Stimulated activated naive CD8-positive, alpha-beta T cell treated with anti-CD3 and anti-CD28 coated beads, Interleukin-15, amount 100 ng/mL, for 72 hours (primary cell): ENCODE measurements at regions not wholly inside any gene's neighbourhood (a gene's known extent, or its start where the extent isn't known, plus 50 kb on each side); places are given as distances from the start of the nearest gene placed in this dataset.

ENCODE experiments used
- ATAC-seq: fragments of 150-1000 bp; cut with Tn5 transposase; 2 replicates; pipeline ENCODE4 v1.10.0; 2021; ENCODE audit warnings: mild to moderate bottlenecking, moderate library complexity
- DNase-seq, 2 donors: peaks; one replicate each; pipeline ENCODE4 v3.0.0; 2021 to 2022
- H3K27ac Mint-ChIP-seq, 2 donors: one replicate each; pipeline ENCODE4 v1.8.0; 2022; ENCODE audit warnings: mild to moderate bottlenecking in 2 of 2, mixed read lengths in 2 of 2, moderate library complexity in 2 of 2
- H3K27me3 Mint-ChIP-seq: one replicate; pipeline ENCODE4 v1.8.0; 2022; ENCODE audit warnings: mixed read lengths
- H3K4me1 Mint-ChIP-seq: one replicate; pipeline ENCODE4 v1.8.0; 2022; ENCODE audit warnings: mild to moderate bottlenecking, mixed read lengths
- H3K4me3 Mint-ChIP-seq, 2 donors: one replicate each; pipeline ENCODE4 v1.8.0; 2022; ENCODE audit warnings: mild to moderate bottlenecking in 2 of 2, mixed read lengths in 2 of 2, moderate library complexity in 1 of 2
- H3K9me3 Mint-ChIP-seq, 2 donors: one replicate each; pipeline ENCODE4 v1.8.0; 2022; ENCODE audit warnings: mixed read lengths in 2 of 2

DNA sequence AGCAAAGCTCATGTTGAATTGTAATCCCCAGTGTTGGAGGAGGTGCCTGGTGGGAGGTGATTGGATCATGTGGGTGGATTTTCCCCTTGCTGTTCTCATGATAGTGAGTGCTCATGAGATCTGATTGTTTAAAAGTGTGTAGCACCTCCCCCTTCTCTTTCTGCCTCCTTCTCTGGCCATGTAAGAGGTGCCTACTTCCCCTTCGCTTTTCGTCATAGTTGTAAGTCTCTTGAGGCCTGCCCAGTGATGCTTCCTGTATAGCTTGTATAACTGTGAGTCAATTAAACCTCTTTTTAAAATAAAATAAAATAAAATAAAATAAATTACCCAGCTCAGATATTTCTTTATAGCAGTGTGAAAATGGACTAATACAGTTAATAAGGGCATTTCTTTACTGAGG lies 1025.7 kb downstream of the PLA2G4A start:
- no peak for DNase-seq
- ATAC-seq = no peak
- H3K4me1 Mint-ChIP-seq = no peaks in the 10 kb centered on the region
- no peak overlapping the region for H3K4me3 Mint-ChIP-seq
- no peak overlapping the region for H3K27ac Mint-ChIP-seq
- H3K27me3 Mint-ChIP-seq = no peaks in the 10 kb centered on the region
- H3K9me3 Mint-ChIP-seq = peaks cover 17 to 22% of the 10 kb centered on the region in 2 donors

DNA sequence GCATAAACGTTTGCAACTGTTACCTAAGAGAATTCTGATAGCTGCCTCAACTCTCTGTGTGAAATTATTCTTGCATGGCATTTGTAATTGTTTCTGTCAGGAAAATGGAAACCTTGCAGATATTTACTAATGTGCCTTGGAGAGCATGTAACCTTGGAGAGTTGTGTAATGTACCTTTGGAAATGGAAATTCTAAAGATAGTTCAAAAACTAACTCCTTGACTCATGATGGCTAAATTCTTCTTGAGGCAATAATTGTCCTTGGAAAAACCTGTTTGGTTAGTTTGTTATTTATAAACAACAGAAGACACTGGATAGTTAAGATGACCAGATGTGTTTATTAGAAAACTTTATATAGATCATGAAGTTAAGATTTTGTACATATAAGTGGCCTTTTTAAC lies 1033.8 kb downstream of the PLA2G4A start:
- no peak for ATAC-seq
- Mint-ChIP-seq H3K4me1 (no peaks in the 10 kb centered on the region), H3K27ac (no peak overlapping the region), H3K9me3 (peaks cover 0 to 7% of the 10 kb centered on the region in 2 donors), H3K4me3 (no peak overlapping the region), H3K27me3 (no peaks in the 10 kb centered on the region)
- DNase-seq = no peak

DNA sequence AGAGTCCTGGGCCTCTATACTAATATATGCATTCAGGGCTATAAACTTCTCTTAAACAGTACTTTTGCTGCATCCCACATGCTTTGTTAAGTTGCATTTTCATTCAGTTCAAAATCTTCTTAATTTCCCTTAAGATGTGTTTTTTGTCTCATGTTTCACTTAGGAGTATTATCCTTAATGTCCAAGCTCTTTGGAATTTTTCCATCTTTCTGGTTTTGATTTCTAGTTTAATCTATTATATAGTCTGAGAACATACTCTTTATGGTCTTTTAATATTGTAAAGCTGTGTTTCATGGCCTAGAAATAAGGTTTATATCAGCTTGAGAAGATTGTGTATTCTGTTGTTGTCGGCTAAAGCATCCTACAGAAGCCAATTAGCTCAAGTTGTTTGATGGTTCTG lies 1041.8 kb downstream of the PLA2G4A start:
- peaks cover 0 to 6% of the 10 kb centered on the region in 2 donors for H3K9me3 Mint-ChIP-seq
- ATAC-seq (no peak), DNase-seq (no peak)
- H3K27ac Mint-ChIP-seq = no peak overlapping the region
- H3K4me3 Mint-ChIP-seq = no peak overlapping the region
- H3K27me3 Mint-ChIP-seq = no peaks in the 10 kb centered on the region
- no peaks in the 10 kb centered on the region for H3K4me1 Mint-ChIP-seq

DNA sequence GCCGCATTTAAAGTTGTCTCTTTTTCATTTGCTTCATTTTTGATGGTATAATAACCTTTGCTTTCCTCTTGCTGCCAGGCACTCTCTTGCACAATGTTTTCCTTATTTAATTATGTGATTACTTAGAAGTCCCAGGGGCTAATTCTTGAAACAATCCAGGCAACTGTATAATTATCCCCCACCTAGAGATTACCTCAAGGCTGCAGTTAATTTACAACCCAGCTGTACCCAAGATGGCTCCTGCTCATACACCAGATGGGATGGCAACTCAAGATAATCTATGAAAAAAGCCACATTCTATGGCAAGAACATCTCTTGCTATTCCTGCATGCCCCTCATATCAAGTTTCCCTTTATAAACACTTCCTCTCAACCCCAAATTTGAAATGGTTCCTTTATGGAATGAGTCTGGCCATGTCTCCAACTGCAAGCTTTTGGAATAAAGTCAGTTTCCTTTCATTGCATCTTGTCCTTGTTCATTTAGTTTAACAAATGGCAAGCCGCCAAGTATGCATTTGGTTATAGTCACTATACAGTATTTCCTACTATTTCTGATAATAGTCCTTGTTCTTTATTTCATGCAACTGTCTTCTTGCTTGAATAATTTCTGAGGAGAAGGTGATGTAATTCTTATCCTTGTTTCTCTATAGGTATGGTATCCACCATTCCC lies 1042.6 kb downstream of the PLA2G4A start:
- Mint-ChIP-seq H3K4me3 (no peak overlapping the region), H3K9me3 (peaks cover 0 to 9% of the 10 kb centered on the region in 2 donors), H3K4me1 (no peaks in the 10 kb centered on the region), H3K27ac (no peak overlapping the region), H3K27me3 (no peaks in the 10 kb centered on the region)
- no peak for DNase-seq
- no peak for ATAC-seq

DNA sequence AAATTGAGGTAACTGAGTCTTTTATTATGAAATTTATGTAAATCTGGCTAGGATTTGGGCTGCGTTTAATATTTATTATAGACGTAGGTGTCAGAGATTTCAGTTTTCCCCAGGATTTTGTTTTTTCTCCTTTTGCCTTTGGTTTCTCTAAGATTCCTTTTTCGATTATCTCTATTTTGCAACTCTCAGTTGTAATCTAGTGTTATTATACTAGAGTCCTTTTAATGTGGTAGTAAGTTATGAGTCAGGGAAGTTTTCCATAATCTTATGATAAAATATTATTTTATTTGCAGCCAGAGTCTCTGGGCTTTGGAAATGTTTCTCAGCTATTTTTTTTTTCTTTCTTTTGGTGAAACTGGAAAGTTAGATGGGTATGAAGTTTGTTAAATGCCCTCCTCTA lies 1043.8 kb downstream of the PLA2G4A start:
- Mint-ChIP-seq H3K4me1 (no peaks in the 10 kb centered on the region), H3K27ac (no peak overlapping the region), H3K4me3 (no peak overlapping the region), H3K9me3 (peaks cover 0 to 16% of the 10 kb centered on the region in 2 donors), H3K27me3 (no peaks in the 10 kb centered on the region)
- ATAC-seq (no peak), DNase-seq (no peak)

DNA sequence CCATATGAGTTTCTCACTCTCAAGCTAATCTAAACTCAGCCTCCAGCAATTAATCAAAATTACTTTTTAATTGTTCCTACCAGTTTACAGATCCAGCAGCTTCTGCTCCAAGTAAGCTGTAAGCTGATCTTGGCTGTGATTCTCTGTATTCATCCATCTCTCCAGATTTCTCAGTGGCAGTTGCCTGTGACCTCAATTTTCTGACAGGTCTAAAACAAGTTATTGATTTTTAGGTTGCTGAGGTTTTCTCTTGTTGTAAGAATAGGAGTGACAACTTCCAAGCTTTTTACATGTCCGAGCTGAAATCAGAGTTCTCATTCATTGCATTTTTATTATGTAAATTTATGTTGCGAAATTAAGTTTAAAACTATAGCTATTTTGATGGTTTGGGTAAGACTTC lies 1044.4 kb downstream of the PLA2G4A start:
- Mint-ChIP-seq H3K9me3 (peaks cover 0 to 16% of the 10 kb centered on the region in 2 donors), H3K4me3 (no peak overlapping the region)

DNA sequence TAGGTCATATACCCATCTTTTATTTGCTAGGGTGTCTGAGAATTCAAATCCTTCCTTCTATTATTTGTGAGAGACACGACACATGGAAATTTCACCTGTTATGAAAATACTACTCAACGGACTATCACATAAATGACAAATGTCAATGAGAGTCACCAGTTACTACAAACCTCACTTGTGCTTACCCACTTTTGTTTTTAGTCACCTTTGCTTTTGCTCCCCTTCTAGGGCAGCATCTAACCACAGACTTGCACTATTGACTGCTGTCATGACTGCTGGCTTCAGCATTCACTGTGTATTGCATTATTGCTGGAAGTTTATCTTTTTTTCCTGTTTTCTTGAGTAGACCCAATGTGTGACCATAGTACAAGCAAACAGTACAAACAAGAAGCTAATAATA lies 1048.0 kb downstream of the PLA2G4A start:
- Mint-ChIP-seq H3K27ac (no peak overlapping the region), H3K9me3 (peaks cover 0 to 16% of the 10 kb centered on the region in 2 donors), H3K4me3 (no peak overlapping the region), H3K4me1 (no peaks in the 10 kb centered on the region), H3K27me3 (no peaks in the 10 kb centered on the region)
- ATAC-seq (no peak), DNase-seq (no peak)

More for the DNA sequence above, 1044.4 kb downstream of the PLA2G4A start:
- no peak overlapping the region for H3K27ac Mint-ChIP-seq
- no peaks in the 10 kb centered on the region for H3K4me1 Mint-ChIP-seq
- ATAC-seq (no peak), DNase-seq (no peak)
- H3K27me3 Mint-ChIP-seq = no peaks in the 10 kb centered on the region

DNA sequence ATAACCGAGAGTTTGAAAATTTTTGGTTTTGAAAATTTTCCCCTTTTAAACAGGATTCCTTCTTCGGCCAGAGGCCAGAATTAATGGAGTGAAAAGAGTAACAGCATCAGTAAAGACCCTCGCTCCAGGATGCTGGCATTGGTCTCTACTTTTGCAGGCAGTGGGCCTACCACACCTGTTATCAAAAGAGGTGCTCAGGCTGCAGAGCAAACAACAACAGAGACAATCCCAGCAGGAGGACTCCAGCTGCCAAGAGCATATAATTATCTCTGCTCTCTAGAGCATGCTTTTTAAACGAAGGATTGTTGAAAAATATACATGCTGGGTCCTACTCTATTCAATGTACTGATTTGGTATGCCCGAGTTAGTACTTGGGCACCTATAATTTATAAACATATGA lies 1048.5 kb downstream of the PLA2G4A start:
- no peak for ATAC-seq
- no peaks in the 10 kb centered on the region for H3K4me1 Mint-ChIP-seq
- H3K9me3 Mint-ChIP-seq = peaks cover 0 to 16% of the 10 kb centered on the region in 2 donors
- no peak for DNase-seq
- H3K27me3 Mint-ChIP-seq = no peaks in the 10 kb centered on the region
- no peak overlapping the region for H3K4me3 Mint-ChIP-seq
- no peak overlapping the region for H3K27ac Mint-ChIP-seq

DNA sequence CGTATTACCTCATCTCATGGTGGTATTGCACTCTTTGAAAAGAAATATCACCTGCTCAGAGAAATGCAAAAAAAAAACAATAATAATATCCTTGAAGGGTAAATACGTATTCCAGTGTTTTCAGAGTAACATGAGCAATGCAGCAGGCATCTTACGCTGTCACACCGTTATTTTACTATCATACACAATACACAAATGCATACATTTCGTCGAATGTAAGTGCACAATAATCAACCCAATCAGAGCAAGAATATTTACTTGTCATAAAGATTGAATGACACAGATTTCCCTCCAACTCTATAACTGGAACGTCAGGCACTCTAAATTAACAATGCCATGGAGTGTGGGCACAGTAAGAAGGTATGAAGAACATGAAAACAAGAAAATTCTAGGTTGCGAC lies 1050.1 kb downstream of the PLA2G4A start:
- no peak for DNase-seq
- H3K4me3 Mint-ChIP-seq = no peak overlapping the region

DNA sequence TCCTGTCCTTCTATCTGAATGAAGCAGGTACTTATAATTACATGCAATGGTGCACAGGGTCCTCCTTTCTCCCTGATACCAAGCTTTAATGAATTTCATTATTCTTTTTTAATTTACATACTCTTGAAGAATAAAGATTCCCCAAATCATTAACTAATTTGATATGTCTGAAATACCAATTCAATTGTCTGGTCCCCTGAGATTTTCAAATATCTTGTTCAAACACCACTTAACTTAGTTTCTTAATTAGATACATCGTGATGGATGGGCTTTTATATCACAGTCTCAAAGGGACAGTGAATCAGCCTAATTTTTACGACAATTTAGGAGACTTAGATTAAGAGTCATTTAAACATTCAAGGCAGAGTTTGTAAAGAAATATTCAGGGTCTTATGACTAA lies 1054.6 kb downstream of the PLA2G4A start:
- DNase-seq = no peak

More for the DNA sequence above, 1050.1 kb downstream of the PLA2G4A start:
- Mint-ChIP-seq H3K27me3 (no peaks in the 10 kb centered on the region), H3K27ac (no peak overlapping the region), H3K9me3 (peaks cover 0 to 16% of the 10 kb centered on the region in 2 donors), H3K4me1 (no peaks in the 10 kb centered on the region)
- ATAC-seq = no peak

DNA sequence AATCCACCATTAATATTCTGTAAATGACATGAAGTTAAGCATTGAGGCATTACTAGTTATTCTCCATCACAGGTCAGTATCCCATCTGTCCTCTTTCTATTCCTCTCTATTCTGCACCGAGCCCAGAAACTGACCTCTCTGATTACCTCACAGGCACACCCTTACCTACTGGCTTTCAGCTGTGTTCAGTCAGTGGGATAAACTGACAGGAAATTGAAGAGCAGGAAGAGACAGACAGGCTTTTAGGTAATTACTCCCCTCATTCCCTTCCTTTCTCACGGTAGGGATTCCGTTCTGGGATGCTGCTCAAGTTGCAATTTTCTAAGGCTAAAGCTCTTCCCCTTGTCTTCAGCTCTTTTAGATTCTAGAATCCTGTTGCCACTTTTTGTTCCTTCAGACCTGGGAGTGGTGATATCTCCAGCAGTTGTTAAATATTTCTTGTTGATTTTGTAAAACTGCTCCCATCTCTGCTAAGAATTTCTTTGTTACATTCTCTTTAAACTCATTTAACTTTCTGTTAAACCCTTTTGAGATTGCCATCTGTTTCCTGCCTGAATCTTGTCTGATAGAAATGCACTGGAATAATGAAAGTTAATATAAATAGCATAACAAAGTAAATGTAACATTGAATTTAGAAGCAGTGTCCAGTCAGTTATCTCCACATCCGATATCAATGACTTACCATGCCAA lies 1063.4 kb downstream of the PLA2G4A start:
- Mint-ChIP-seq H3K27me3 (no peaks in the 10 kb centered on the region), H3K4me1 (no peaks in the 10 kb centered on the region), H3K9me3 (peaks cover 5 to 12% of the 10 kb centered on the region in 2 donors), H3K27ac (no peak overlapping the region), H3K4me3 (no peak overlapping the region)
- ATAC-seq (no peak), DNase-seq (no peak)

More for the DNA sequence above, 1054.6 kb downstream of the PLA2G4A start:
- Mint-ChIP-seq H3K27ac (no peak overlapping the region), H3K9me3 (no peaks in the 10 kb centered on the region), H3K4me3 (no peak overlapping the region), H3K4me1 (no peaks in the 10 kb centered on the region), H3K27me3 (no peaks in the 10 kb centered on the region)
- ATAC-seq = no peak

DNA sequence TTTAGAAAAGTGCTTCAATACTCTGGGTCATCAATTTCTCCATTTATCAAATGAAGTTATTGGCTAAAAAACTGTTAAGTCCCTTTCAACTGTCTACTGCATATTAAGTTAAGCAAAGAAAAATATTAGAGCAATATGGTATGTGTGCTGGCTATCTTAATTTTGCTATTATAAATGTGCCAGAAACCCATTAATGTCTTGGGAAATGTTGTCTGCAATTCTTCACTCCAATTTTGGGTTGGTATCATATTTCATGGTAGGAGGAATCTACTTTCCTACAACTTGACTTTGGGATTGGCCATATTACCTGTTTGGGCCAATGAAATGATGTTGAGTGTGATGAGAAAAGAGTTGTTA lies 1063.9 kb downstream of the PLA2G4A start:
- no peaks in the 10 kb centered on the region for H3K4me1 Mint-ChIP-seq
- peaks cover 5 to 12% of the 10 kb centered on the region in 2 donors for H3K9me3 Mint-ChIP-seq
- no peak for ATAC-seq
- H3K27me3 Mint-ChIP-seq = no peaks in the 10 kb centered on the region
- no peak overlapping the region for H3K4me3 Mint-ChIP-seq
- no peak overlapping the region for H3K27ac Mint-ChIP-seq
- no peak for DNase-seq

DNA sequence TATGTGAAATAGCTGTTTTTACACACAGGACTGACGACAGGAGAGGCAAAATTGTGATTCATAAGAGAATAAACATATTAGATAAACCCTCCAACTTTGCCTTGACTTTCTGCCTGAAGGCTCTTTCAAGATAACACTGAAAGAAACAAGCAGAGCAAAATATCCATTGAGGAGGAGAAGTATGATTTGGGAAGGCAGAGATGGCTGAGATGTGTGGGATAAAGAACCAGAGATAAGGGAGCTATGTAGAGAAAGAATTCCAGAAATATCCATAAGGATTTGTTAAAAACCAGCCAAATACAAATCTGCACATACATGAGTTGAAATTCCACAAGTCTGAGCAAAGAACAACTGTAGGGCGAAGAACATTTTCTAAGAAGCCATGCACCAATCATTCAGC lies 1064.7 kb downstream of the PLA2G4A start:
- H3K9me3 Mint-ChIP-seq = peaks cover 5 to 12% of the 10 kb centered on the region in 2 donors
- no peak for ATAC-seq

DNA sequence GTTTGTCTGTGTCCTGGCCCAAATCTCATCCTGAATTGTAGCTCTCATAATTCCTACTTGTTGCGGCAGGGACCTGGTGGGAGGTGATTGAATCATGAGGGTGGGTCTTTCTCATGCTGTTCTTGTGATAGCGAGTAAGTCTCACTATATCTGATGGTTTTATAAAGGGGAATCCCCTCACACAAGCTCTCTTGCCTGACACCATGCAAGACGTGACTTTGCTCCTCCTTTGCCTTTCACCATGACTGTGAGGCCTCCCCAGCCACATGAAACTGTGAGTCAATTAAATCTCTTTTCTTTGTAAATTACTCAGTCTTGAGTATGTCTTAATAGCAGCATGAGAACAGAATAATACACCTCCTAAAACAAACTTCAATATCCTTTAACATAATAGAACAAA lies 1065.6 kb downstream of the PLA2G4A start:
- peaks cover 5 to 12% of the 10 kb centered on the region in 2 donors for H3K9me3 Mint-ChIP-seq
- H3K27me3 Mint-ChIP-seq = no peaks in the 10 kb centered on the region

More for the DNA sequence above, 1064.7 kb downstream of the PLA2G4A start:
- Mint-ChIP-seq H3K4me1 (no peaks in the 10 kb centered on the region), H3K27ac (no peak overlapping the region), H3K4me3 (no peak overlapping the region), H3K27me3 (no peaks in the 10 kb centered on the region)
- no peak for DNase-seq

DNA sequence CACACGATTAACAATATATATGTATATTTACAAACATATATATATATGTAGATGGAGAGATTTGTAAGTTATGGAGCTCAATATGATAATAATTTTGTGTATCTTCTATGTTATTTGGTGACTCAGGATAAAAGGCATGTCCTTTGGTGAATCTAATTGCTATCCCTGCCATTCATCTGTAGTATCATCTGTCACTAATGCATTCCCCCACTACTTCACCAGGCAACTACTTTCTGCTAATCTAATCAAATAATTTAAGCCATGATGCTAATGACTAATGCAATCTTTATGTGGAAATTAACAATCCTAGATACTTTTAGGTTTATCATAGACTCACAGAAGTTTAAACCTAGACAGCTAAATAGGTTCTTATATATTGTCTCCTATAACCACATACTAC lies 1074.5 kb downstream of the PLA2G4A start:
- Mint-ChIP-seq H3K4me1 (no peaks in the 10 kb centered on the region), H3K27ac (no peak overlapping the region), H3K9me3 (peaks cover 0 to 3% of the 10 kb centered on the region in 2 donors), H3K27me3 (no peaks in the 10 kb centered on the region), H3K4me3 (no peak overlapping the region)
- no peak for DNase-seq
- no peak for ATAC-seq

More for the DNA sequence above, 1065.6 kb downstream of the PLA2G4A start:
- H3K4me1 Mint-ChIP-seq = no peaks in the 10 kb centered on the region
- no peak for DNase-seq
- peak overlapping the region in 1 of 2 donors; percentile 80 for H3K27ac Mint-ChIP-seq
- ATAC-seq = no peak
- no peak overlapping the region for H3K4me3 Mint-ChIP-seq

DNA sequence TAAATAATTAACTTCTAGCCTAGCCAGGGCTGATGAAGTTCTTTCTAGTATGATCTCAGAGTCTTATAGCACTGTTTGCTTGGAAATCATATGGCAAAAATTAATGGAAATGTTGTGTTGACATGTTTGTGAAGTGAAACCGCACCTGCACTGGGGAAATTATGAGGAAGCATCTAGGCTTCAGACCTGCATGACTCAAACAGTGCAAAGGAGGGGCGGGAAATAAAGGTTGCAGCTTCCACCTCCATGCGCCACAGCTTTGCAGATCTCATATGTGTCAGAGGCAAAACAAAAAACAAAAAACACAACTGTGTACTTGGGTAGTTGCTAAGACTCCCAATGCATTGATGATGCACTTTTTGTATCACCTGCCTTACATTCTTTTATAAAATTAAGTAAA lies 1080.6 kb downstream of the PLA2G4A start:
- ATAC-seq (no peak), DNase-seq (no peak)
- no peak overlapping the region for H3K27ac Mint-ChIP-seq
- H3K4me3 Mint-ChIP-seq = no peak overlapping the region
- H3K9me3 Mint-ChIP-seq = peaks cover 0 to 6% of the 10 kb centered on the region in 2 donors
- no peaks in the 10 kb centered on the region for H3K4me1 Mint-ChIP-seq
- no peaks in the 10 kb centered on the region for H3K27me3 Mint-ChIP-seq
